GM12872 (cell line): ENCODE measurements at regions not wholly inside any gene's neighbourhood (a gene's known extent, or its start where the extent isn't known, plus 50 kb on each side); places are given as distances from the start of the nearest gene placed in this dataset.

Source experiments
- TF ChIP-seq, protein P1 (sequence below): IDR thresholded peaks from 3 replicates; pipeline ENCODE4 v1.5.1; 2011; ENCODE audit warnings: low read depth, mild to moderate bottlenecking, low read length, moderate library complexity; ENCODE audit not compliant: insufficient read depth

DNA sequence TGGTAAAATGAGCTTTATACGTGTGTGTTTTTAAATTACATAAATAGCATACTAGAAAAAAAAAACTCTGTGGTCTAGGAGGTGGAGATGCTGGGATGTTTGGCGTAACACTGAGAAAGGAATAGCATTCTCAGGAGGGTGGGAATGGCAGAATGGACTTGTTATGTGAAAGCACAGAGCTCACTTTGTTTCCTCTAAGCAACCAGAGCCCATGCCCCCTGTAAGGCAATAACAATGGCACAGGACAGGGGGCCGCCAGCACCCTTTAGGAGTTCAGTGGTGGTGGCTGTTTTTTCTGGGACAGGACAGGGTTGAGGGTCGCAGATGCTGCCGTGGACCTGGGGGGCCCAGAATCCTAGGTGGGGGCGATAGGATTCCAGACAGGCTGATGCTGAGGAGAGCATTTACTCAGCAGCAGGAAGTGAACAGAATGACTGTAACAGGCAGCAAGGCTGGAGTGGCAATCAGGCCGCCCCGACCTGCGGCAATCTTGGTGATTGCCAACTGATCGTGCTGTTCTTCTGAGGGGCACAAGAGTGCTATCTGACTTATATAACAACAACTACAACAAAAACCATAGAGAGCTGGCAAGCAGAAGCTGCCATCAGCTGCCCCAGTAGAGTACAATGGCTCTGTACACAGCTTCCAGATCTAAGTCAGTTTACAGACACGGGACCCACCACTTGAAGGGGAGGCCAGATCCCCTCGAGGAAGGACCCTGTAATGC, 160.4 kb downstream of the UACA start:
- TF ChIP-seq, protein P1, sequence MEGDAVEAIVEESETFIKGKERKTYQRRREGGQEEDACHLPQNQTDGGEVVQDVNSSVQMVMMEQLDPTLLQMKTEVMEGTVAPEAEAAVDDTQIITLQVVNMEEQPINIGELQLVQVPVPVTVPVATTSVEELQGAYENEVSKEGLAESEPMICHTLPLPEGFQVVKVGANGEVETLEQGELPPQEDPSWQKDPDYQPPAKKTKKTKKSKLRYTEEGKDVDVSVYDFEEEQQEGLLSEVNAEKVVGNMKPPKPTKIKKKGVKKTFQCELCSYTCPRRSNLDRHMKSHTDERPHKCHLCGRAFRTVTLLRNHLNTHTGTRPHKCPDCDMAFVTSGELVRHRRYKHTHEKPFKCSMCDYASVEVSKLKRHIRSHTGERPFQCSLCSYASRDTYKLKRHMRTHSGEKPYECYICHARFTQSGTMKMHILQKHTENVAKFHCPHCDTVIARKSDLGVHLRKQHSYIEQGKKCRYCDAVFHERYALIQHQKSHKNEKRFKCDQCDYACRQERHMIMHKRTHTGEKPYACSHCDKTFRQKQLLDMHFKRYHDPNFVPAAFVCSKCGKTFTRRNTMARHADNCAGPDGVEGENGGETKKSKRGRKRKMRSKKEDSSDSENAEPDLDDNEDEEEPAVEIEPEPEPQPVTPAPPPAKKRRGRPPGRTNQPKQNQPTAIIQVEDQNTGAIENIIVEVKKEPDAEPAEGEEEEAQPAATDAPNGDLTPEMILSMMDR = no peak

DNA sequence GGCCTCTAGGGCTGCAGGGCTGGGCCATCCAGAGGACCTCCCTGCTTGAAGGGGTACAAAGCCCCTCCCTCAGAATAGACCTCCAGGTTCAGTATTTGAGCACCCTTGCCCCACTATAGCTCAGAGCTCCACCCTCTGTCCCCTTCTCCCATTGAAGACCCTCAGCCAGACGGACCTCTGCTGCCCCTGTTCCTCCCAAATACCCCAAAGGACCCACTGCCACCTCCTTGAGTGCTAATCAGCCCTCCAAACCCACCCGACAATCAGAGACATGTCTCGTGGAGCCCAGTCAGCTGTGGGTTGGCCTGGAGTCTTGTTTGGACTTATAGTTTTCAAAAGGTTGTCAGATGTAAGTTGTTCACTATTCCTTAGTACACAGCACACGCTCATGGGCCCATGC, 161.1 kb downstream of the UACA start:
- TF ChIP-seq, protein P1 = no peak

DNA sequence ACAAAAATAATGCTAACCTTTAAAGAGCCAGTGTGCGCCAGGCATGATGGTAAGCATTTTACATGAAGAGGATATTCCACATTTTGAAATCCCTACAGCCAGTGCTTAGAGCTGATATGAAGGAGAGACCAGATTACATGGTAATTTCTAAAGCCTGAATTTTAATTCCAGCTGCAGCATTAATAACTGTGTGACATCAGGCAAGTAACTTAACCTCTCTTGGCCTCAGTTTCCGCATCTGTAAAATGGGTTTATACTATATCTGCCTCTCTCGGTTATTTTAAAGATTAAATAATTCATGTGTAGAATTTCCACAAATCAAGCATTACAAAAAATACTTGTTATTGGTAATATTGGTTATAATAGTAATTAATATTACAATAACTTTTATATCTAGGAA, 165.4 kb downstream of the UACA start:
- TF ChIP-seq, protein P1 = no peak

DNA sequence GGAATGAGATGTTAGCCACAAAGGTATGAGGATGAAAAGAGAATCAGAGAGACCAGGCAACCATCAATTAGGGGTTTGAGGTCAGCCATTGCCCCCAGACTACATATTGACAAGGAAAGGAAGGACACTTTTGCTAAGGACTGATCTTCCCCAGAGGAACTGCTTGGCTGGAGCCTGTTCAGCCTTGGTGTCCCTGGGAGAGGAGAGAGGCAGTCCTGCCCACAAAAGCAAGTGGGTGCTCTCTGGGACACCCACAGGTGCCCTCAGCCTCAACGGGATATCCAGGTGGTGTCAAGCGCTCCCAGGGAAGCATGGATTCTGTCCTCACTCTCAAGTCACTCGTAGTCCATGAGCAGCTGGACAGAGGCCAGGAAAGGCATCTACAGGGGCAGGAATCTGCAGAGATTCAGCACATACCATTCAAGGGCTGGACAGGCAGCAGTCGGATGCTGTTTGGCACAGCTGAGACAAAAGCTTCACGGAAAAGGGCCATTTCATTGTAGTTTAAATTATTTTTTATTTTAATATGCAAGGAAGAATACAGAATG, 166.2 kb downstream of the UACA start:
- TF ChIP-seq, protein P1 = no peak

DNA sequence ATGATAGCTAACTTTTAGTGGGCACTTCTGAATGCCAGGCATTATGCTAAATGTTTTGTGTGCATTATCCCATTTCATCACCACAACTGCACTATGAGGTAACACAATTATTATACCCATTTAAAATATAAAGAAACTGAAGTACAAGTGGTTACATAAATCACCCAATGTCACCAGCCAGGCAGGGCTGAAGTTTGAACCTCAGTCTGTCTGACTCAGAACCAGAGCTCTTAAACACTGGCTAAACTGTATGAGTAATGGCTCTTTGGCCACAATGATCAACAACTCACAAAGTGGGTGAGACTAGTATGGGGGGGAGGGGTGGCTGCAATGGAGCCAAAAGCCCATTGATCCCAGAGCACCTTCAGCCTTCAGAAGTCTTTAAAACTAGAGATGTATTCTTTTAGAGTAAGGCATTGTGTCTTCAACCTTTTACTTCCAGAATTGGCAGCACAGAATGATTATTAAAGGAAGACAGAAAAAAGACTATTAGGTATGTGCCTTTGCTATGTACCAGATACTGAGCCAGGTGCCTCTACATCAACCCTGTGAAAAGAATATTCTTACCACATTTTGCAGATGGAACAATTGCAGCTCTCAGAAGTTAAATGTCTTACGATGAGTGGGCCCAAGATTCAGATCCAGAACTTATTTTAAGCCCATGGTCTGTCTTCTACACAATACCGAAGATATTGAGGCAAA, 166.9 kb downstream of the UACA start:
- TF ChIP-seq, protein P1 = no peak

DNA sequence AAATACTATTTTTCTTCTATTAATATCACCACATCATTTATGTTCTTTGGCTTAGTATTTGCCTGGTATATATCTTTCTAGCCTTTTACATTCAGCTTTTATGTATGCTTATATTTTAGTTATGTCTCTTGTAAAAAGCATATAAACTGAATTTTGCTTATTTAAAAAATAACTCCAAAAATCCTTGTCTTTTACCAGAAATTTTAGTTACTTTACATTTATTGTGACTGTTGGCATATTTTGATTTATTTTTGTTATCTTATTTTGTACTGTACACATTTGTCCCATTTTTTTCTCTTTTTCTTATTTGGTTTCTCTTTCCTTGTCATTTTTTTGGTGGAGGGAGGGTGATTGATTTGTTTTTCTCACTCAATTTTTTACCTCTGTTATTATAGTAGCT, 169.6 kb downstream of the UACA start:
- TF ChIP-seq, protein P1 = no peak

DNA sequence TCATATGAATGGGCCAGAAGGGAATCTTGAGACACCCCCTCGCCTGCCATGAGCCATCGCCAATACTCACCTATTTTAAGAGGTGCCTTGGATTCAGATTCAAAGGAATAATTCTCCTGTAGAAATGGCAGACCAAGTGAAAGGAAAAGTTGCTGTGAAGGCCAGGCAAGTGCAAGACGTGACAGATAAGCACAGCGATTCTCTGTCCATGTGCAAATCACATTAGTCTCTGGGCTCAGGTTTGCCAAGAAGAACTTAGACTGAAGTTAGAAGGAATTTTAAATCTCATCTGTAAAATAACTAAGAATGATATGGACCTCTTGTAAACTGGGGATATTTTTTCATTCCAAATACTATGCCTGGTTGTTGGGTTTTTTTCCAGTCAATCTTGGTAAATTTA, 173.6 kb downstream of the UACA start:
- TF ChIP-seq, protein P1 = no peak
